AG04449 (cell line): ENCODE measurements at regions not wholly inside any gene's neighbourhood (a gene's known extent, or its start where the extent isn't known, plus 50 kb on each side); places are given as distances from the start of the nearest gene placed in this dataset.

Experiments used
- CTCF ChIA-PET: fragments of 350-600 bp; formaldehyde crosslinking; extraction: SDS; loops from one replicate; lab custom pipeline; 2021; ENCODE audit warnings: antibody characterized with exemption; lab: Yijun Ruan, JAX
- POLR2A ChIA-PET: fragments of 400-600, 350-600 bp; formaldehyde crosslinking; extraction: SDS; loops from one replicate; lab custom pipeline; 2020; ENCODE audit warnings: antibody characterized with exemption, inconsistent platforms; lab: Yijun Ruan, JAX
- DNase-seq: peaks from one replicate; pipeline ENCODE4 v3.0.0-alpha.2; 2010; ENCODE audit warnings: low read depth, low spot score
- H3K4me3 ChIP-seq: 2 replicates; pipeline ENCODE4 v1.5.1; 2011; ENCODE audit warnings: low read depth, mild to moderate bottlenecking, control low read depth, low read length
- CTCF ChIP-seq: IDR thresholded peaks from one replicate; pipeline ENCODE4 v1.5.1; 2011; ENCODE audit warnings: mild to moderate bottlenecking, moderate library complexity, low read length, control low read depth, inconsistent platforms; ENCODE audit not compliant: insufficient read depth; ENCODE audit errors: missing control alignments

DNA sequence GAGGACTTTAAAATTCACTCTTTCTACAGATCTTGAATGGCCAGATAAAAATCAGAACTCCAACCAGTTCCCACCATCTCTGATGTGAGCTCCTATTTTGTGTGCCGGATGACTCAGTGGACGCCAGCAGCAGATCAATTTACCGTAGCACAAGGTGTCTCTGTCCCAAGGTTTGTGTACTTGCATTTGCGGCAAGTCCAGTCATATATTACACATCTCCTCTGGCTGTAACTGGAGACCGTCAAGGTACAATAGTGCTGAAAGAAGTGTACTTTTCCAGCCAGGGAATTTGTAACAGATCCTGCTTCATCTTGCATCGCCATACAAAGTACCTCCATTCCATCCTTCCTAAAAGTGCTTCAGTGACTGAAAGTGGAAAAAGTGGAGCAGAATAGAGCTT, 108.2 kb upstream of the SORBS2 start:
- CTCF ChIA-PET, result no interaction called here
- H3K4me3 ChIP-seq, result no peak overlapping the region
- no peak for TF ChIP-seq CTCF
- POLR2A ChIA-PET, result no interaction called here
- no peak for DNase-seq

DNA sequence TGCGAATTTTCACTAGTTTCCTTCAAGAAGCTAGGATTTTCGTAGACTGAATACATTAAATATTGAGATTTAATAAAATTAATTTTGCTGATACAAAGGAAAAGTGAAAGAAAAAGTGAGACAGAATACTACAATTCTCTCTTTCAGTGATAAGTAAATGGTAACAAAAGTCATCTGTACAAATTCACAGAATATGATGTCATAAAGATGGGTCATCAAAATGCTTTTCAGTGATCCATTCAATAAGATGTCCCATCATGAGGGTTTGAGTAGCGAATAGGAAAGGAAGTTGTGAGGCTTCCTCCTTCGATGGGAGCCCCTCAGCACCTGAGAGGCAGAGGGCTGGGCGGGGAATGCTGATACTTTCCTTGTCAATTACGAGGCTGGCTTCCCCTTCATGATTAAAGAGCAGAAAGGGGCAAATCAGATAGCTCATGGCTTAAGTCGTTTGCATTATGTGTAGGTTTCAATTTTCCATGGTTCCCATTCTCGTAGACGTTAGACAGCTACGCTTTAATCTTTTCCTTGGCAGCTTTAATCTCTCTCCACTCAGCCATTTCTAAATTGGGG, 108.8 kb upstream of the SORBS2 start:
- CTCF ChIA-PET, result no interaction called here
- POLR2A ChIA-PET, result no interaction called here
- no peak for DNase-seq

DNA sequence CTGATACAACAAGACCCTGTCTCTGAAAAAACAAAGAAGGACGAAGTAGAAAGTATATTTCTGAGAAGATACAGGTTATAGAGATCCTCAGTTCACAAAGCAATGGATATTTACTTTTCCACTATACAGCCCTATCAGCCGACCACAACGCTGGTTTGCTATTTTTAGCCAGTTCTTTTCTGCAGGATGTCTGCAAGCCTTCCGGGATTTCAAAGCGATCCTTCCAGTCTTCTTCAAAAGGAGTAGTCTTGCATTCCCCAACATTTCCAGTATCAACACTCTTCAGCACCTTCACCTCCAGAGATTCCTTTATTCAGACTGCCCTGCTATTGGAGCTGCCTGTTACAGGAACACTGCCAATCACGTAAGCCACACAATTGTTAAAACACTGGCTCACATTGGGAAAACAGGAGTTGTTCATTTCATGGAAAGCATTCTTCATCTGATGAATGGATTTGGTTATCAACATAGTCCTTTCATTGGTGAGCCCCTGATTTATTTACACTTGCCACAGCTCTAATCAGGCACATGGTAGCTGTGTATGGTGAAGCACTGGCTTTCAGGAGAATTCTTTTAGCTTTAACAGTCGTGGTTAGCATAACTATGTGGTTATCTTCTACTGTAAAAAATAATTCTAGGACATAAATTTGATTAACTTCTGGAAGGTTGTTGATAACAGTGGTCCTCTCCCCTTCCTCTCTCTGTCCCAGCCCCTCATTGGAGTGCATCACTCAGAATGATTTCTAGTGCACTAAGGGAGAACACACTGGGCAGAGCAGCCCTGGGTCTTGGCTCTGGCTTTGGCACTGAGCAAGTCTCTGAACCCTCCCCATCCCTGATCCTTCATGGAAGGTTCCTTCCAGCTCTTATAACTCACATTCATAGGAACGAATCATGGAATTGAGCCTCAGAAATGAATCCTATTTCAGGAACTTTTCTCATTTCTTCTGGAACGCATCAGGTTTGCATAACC, 109.9 kb upstream of the SORBS2 start:
- no peak for TF ChIP-seq CTCF
- H3K4me3 ChIP-seq, result no peak overlapping the region
- POLR2A ChIA-PET, result no interaction called here
- DNase-seq, result no peak
- CTCF ChIA-PET, result no interaction called here

More for the DNA sequence above, 108.8 kb upstream of the SORBS2 start:
- H3K4me3 ChIP-seq, result no peak overlapping the region
- no peak for TF ChIP-seq CTCF

- no peak overlapping the region for H3K4me3 ChIP-seq
- TF ChIP-seq CTCF, result no peak
- POLR2A ChIA-PET, result no interaction called here
- CTCF ChIA-PET, result no interaction called here
- DNase-seq, result no peak
Observed at GRCh38 chr4:185924458-185925044, 112.6 kb upstream of the SORBS2 start.

DNA sequence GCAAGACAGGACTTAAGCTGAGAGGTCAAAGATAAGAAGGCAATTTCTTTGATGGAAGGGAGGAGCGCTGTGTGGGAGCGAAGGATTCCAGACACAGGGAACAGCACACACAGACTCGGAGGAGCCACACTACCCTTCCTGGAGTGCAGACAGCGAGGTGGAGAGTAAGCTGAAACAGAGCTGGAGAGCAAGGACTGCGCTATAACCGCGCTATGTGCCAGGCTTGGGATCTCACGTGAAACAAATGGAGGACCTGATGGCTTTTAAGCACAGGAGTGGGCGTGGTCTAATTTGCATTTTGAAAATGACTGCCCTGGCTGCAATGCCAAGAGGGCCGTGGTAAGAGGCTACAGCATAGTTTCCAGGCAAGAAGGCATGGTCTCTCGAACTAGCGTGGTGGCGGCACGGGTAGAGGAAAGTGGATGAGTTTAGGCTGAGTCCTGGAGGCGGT, 113.9 kb upstream of the SORBS2 start:
- POLR2A ChIA-PET, result no interaction called here
- DNase-seq, result no peak
- H3K4me3 ChIP-seq, result no peak overlapping the region
- CTCF ChIA-PET, result interaction anchor here (1.2 kb wide), 1 partner anchor 286 kb away, joined by 3 read pairs; no protein-coding TSS in a partner anchor
- TF ChIP-seq CTCF, result no peak

DNA sequence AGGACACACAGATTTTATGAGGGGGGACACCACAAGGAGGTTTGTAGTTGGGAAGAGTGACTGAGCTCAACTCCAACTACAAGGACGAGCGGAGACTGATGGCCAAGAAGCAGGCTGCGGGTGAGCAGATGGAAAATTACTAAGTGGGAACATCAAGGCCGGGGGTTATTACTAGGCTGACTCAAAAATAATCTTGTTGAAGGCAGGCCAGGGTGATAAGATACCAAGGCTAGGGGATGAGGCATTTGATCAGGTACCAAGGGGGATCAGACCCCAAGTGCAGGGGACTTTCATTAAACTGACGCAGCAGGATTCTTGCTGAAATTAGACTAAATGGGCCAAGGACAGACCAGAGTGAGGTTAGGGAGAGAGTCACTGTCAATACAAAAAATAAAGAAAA, 119.4 kb upstream of the SORBS2 start:
- CTCF ChIA-PET, result no interaction called here

More for the DNA sequence above, 119.4 kb upstream of the SORBS2 start:
- no peak for DNase-seq
- POLR2A ChIA-PET, result no interaction called here
- no peak overlapping the region for H3K4me3 ChIP-seq
- no peak for TF ChIP-seq CTCF
